ENCODE measurements at regions not wholly inside any gene's neighbourhood (a gene's known extent, or its start where the extent isn't known, plus 50 kb on each side); places are given as distances from the start of the nearest gene placed in this dataset.

DNA sequence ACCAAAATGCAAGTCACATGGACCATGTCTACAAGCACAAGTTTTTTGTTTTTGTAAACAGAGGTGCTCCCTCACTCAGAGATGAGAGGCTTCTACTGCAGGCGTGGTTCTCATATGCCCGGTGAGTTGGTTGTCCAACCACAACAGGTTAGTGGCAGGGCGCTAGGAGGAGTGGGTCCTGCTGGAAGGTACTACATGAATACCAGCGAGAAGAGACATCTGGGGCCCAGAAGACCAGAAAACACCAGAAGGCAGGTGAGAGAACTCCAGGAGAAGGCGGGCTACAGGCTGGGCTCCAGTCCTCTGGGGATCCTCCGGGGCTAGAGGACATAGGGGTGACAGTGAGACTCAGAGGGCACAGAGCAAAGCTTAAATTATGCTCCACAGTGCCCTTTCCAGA is 366.5 kb downstream of the MATN1 start:
- TF ChIP-seq CTCF (IDR thresholded peaks at IDR 0.05; ENCODE audit: low read depth, low read length, missing input control) = no peak
- TF ChIP-seq RXRA (IDR thresholded peaks at IDR 0.05) = no peak
- TF ChIP-seq NR2F2 (IDR thresholded peaks at IDR 0.05) = no peak
